Keratinocyte (primary cell): ENCODE measurements at regions not wholly inside any gene's neighbourhood (a gene's known extent, or its start where the extent isn't known, plus 50 kb on each side); places are given as distances from the start of the nearest gene placed in this dataset.

Source experiments
- EZH2 ChIP-seq: IDR thresholded peaks from one replicate; pipeline ENCODE4 v1.6.1; 2012; ENCODE audit warnings: inconsistent platforms, mild to moderate bottlenecking, low read length, moderate library complexity
- TF ChIP-seq, protein P1 (sequence below), 3 experiments: IDR thresholded peaks in 1 of 3; conservative IDR thresholded peaks in 1 of 3; optimal IDR thresholded peaks in 1 of 3; 2 replicates in 2 of 3; 3 replicates in 1 of 3; pipeline versions ENCODE3 to v1.5.1; 2011; ENCODE audit warnings: low read length in 3 of 3, mild to moderate bottlenecking in 3 of 3, moderate library complexity in 2 of 3, control low read depth in 1 of 3, inconsistent platforms in 1 of 3; ENCODE audit not compliant: insufficient read depth in 2 of 3; ENCODE audit errors: extremely low read depth in 1 of 3

GRCh38 chr4:174058846-174059245, 224.6 kb downstream of the FBXO8 start:
- TF ChIP-seq, protein P1, sequence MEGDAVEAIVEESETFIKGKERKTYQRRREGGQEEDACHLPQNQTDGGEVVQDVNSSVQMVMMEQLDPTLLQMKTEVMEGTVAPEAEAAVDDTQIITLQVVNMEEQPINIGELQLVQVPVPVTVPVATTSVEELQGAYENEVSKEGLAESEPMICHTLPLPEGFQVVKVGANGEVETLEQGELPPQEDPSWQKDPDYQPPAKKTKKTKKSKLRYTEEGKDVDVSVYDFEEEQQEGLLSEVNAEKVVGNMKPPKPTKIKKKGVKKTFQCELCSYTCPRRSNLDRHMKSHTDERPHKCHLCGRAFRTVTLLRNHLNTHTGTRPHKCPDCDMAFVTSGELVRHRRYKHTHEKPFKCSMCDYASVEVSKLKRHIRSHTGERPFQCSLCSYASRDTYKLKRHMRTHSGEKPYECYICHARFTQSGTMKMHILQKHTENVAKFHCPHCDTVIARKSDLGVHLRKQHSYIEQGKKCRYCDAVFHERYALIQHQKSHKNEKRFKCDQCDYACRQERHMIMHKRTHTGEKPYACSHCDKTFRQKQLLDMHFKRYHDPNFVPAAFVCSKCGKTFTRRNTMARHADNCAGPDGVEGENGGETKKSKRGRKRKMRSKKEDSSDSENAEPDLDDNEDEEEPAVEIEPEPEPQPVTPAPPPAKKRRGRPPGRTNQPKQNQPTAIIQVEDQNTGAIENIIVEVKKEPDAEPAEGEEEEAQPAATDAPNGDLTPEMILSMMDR (optimal IDR thresholded peaks at IDR 0.05 in 1 of 3, IDR thresholded peaks at IDR 0.05 in 1 of 3, conservative IDR thresholded peaks at IDR 0.05 in 1 of 3; ENCODE audit: extremely low read depth in 1 of 3, insufficient read depth in 2 of 3, low read length in 3 of 3) = no peak
- no peak for TF ChIP-seq EZH2
